MM.1S (cell line): ENCODE measurements at regions not wholly inside any gene's neighbourhood (a gene's known extent, or its start where the extent isn't known, plus 50 kb on each side); places are given as distances from the start of the nearest gene placed in this dataset.

Experiments used
- DNase-seq: peaks from one replicate; pipeline ENCODE4 v3.0.0-alpha.2; 2015
- H2AFZ ChIP-seq: fragments of 300-600 bp; sonication (generic); 2 replicates; pipeline ENCODE4 v1.6.0; 2016; ENCODE audit warnings: antibody characterized with exemption, low read length
- H3F3A ChIP-seq: fragments of 300-600 bp; sonication (generic); 2 replicates; pipeline ENCODE4 v1.6.1; 2016; ENCODE audit warnings: mild to moderate bottlenecking, antibody characterized with exemption, low read length, moderate library complexity, mixed read lengths; ENCODE audit not compliant: insufficient read depth
- H3K27ac ChIP-seq: fragments of 300-600 bp; sonication (generic); 2 replicates; pipeline ENCODE4 v1.5.1; 2016; ENCODE audit warnings: mild to moderate bottlenecking, low read length
- H3K27me3 ChIP-seq: fragments of 300-600 bp; sonication (generic); replicated peaks from 2 replicates; pipeline ENCODE4 v1.6.0; 2016; ENCODE audit warnings: low read length; ENCODE audit not compliant: insufficient read depth
- H3K36me3 ChIP-seq: fragments of 300-600 bp; sonication (generic); replicated peaks from 2 replicates; pipeline ENCODE4 v1.6.1; 2016; ENCODE audit warnings: mild to moderate bottlenecking, low read length, mixed read lengths; ENCODE audit not compliant: insufficient read depth
- H3K4me1 ChIP-seq: fragments of 300-600 bp; sonication (generic); 2 replicates; pipeline ENCODE4 v1.6.1; 2016; ENCODE audit warnings: low read length, mixed read lengths
- H3K4me2 ChIP-seq: fragments of 300-600 bp; sonication (generic); 2 replicates; pipeline ENCODE4 v1.6.0; 2016; ENCODE audit warnings: low read depth, low read length
- H3K4me3 ChIP-seq: fragments of 300-600 bp; sonication (generic); 2 replicates; pipeline ENCODE4 v1.5.1; 2016; ENCODE audit warnings: low read length, mixed read lengths
- H3K79me2 ChIP-seq: fragments of 300-600 bp; sonication (generic); 2 replicates; pipeline ENCODE4 v1.6.1; 2016; ENCODE audit warnings: mixed run types, low read length, mixed read lengths
- H3K9ac ChIP-seq: fragments of 300-600 bp; sonication (generic); 2 replicates; pipeline ENCODE4 v1.6.1; 2016; ENCODE audit warnings: low read length, mixed read lengths
- H3K9me2 ChIP-seq: fragments of 300-600 bp; sonication (generic); replicated peaks from 2 replicates; pipeline ENCODE4 v1.6.1; 2016; ENCODE audit warnings: mild to moderate bottlenecking, low read length, mixed read lengths; ENCODE audit not compliant: insufficient read depth
- H3K9me3 ChIP-seq: fragments of 300-600 bp; sonication (generic); replicated peaks from 2 replicates; pipeline ENCODE4 v1.6.1; 2016; ENCODE audit warnings: mild to moderate bottlenecking, low read length, mixed read lengths; ENCODE audit not compliant: insufficient read depth
- H4K20me1 ChIP-seq: fragments of 300-600 bp; sonication (generic); 2 replicates; pipeline ENCODE4 v1.6.1; 2016; ENCODE audit warnings: mild to moderate bottlenecking, low read length, moderate library complexity, mixed read lengths; ENCODE audit not compliant: insufficient read depth
- CTCF ChIP-seq: fragments of 300-600 bp; sonication (generic); IDR thresholded peaks from 2 replicates; pipeline ENCODE4 v1.5.1; 2016; ENCODE audit warnings: antibody characterized with exemption, low read length, mixed read lengths
- EZH2 ChIP-seq: fragments of 300-600 bp; sonication (generic); optimal IDR thresholded peaks from 2 replicates; pipeline ENCODE3; 2017; ENCODE audit warnings: low read depth, mild to moderate bottlenecking, antibody characterized with exemption, low read length, mixed read lengths
- EZH2phosphoT487 ChIP-seq: fragments of 300-600 bp; sonication (generic); IDR thresholded peaks from 2 replicates; pipeline ENCODE4 v1.6.1; 2018; ENCODE audit warnings: antibody characterized with exemption, low read length

- Histone ChIP-seq H3K9me2 (no peaks in the 10 kb centered on the region), H3K27ac (no peak overlapping the region), H3K9ac (no peak overlapping the region), H3K4me1 (no peaks in the 10 kb centered on the region), H3K27me3 (no peaks in the 10 kb centered on the region), H3K79me2 (no peaks in the 10 kb centered on the region), H4K20me1 (no peaks in the 10 kb centered on the region), H3K36me3 (no peaks in the 10 kb centered on the region), H3K4me3 (no peak overlapping the region), H3F3A (no peaks in the 10 kb centered on the region), H3K4me2 (no peak overlapping the region), H3K9me3 (no peaks in the 10 kb centered on the region), H2AFZ (no peak overlapping the region)
- TF ChIP-seq CTCF (no peak), EZH2phosphoT487 (no peak), EZH2 (no peak)
- DNase-seq = no peak
These were observed 371.8 kb upstream of the SULF2 start for GRCh38 chr20:48156951-48157700.

DNA sequence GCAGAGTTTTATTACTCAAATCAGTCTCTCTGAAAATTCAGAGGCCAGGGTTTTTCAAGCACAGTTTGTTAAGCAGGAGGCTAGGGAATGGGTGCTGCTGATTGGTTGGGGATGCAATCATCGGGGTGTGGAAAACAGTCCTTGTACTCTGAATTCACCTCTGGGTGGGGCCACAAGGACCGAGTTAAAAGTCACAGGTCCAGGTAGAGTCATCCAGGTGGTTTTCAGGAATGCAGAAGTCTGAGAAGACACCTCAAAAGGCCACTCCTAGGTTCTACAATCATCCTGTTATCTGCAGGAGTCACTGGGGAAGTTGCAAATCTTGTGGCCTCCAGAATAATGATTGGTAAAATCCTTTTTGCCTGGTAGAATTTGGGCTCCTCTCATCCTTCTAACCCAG lies 371.2 kb upstream of the SULF2 start:
- Histone ChIP-seq H3K4me2 (no peak overlapping the region), H3K27me3 (no peaks in the 10 kb centered on the region), H3F3A (no peaks in the 10 kb centered on the region), H3K4me1 (no peaks in the 10 kb centered on the region), H3K9me2 (no peaks in the 10 kb centered on the region), H3K9me3 (no peaks in the 10 kb centered on the region), H3K4me3 (no peak overlapping the region), H3K79me2 (no peaks in the 10 kb centered on the region), H3K9ac (no peak overlapping the region), H3K27ac (no peak overlapping the region), H2AFZ (no peak overlapping the region), H4K20me1 (no peaks in the 10 kb centered on the region), H3K36me3 (no peaks in the 10 kb centered on the region)
- no peak for TF ChIP-seq EZH2phosphoT487
- no peak for TF ChIP-seq CTCF
- no peak for TF ChIP-seq EZH2
- no peak for DNase-seq

GRCh38 chr20:48155268-48155667 lies 370.0 kb upstream of the SULF2 start:
- H4K20me1 ChIP-seq = no peaks in the 10 kb centered on the region
- no peak overlapping the region for H3K4me2 ChIP-seq
- no peaks in the 10 kb centered on the region for H3K36me3 ChIP-seq
- H3K27ac ChIP-seq = no peak overlapping the region
- H3K4me3 ChIP-seq = no peak overlapping the region
- TF ChIP-seq EZH2 (no peak), EZH2phosphoT487 (no peak), CTCF (no peak)
- DNase-seq = no peak
- no peaks in the 10 kb centered on the region for H3F3A ChIP-seq
- H3K27me3 ChIP-seq = no peaks in the 10 kb centered on the region
- H3K79me2 ChIP-seq = no peaks in the 10 kb centered on the region
- no peak overlapping the region for H2AFZ ChIP-seq
- H3K9me3 ChIP-seq = no peaks in the 10 kb centered on the region
- H3K9me2 ChIP-seq = no peaks in the 10 kb centered on the region
- no peak overlapping the region for H3K9ac ChIP-seq
- no peaks in the 10 kb centered on the region for H3K4me1 ChIP-seq
